GM12873 (cell line): ENCODE measurements at regions not wholly inside any gene's neighbourhood (a gene's known extent, or its start where the extent isn't known, plus 50 kb on each side); places are given as distances from the start of the nearest gene placed in this dataset.

Source experiments
- CTCF ChIP-seq: IDR thresholded peaks from 2 replicates; pipeline ENCODE4 v1.5.1; 2012; ENCODE audit warnings: low read depth, mild to moderate bottlenecking, moderate library complexity, low read length, control low read depth; ENCODE audit not compliant: insufficient read depth; ENCODE audit errors: missing control alignments

- TF ChIP-seq CTCF = no peak
Observed at GRCh38 chr11:82004537-82005213, 729.0 kb downstream of the FAM181B start.

GRCh38 chr11:82003671-82004515 is 729.8 kb downstream of the FAM181B start:
- no peak for TF ChIP-seq CTCF

GRCh38 chr11:82003024-82003423 is 730.6 kb downstream of the FAM181B start:
- no peak for TF ChIP-seq CTCF

GRCh38 chr11:81995889-81996288 is 737.8 kb downstream of the FAM181B start:
- TF ChIP-seq CTCF = no peak

GRCh38 chr11:81993755-81994154 is 739.9 kb downstream of the FAM181B start:
- TF ChIP-seq CTCF = no peak

GRCh38 chr11:81990659-81991443 is 742.8 kb downstream of the FAM181B start:
- no peak for TF ChIP-seq CTCF

- TF ChIP-seq CTCF = no peak
Observed at GRCh38 chr11:81989093-81989492, 744.6 kb downstream of the FAM181B start.
